Bronchial epithelial cell (primary cell): ENCODE measurements at regions not wholly inside any gene's neighbourhood (a gene's known extent, or its start where the extent isn't known, plus 50 kb on each side); places are given as distances from the start of the nearest gene placed in this dataset.

ENCODE experiments used
- DNase-seq: peaks from one replicate; pipeline ENCODE4 v3.0.0-alpha.2; 2010; ENCODE audit warnings: low read depth
- FAIRE-seq: peaks from 2 replicates; lab custom pipeline; 2011; peaks lifted over from hg19 to GRCh38; lab: Jason Lieb, UNC
- H3K27me3 ChIP-seq: 2 replicates; pipeline ENCODE4 v1.5.1; 2011; ENCODE audit warnings: low read length; ENCODE audit not compliant: control insufficient read depth, insufficient read depth
- H3K36me3 ChIP-seq: 2 replicates; pipeline ENCODE4 v1.5.1; 2011; ENCODE audit warnings: low read length; ENCODE audit not compliant: control insufficient read depth, insufficient read depth
- H3K4me3 ChIP-seq: 2 replicates; pipeline ENCODE4 v1.5.1; 2011; ENCODE audit warnings: mild to moderate bottlenecking, low read depth, low read length, control low read depth
- TF ChIP-seq, protein P1 (sequence below): IDR thresholded peaks from 2 replicates; pipeline ENCODE4 v1.5.1; 2011; ENCODE audit warnings: mild to moderate bottlenecking, moderate library complexity, low read length, control low read depth, inconsistent platforms; ENCODE audit not compliant: insufficient read depth, severe bottlenecking

DNA sequence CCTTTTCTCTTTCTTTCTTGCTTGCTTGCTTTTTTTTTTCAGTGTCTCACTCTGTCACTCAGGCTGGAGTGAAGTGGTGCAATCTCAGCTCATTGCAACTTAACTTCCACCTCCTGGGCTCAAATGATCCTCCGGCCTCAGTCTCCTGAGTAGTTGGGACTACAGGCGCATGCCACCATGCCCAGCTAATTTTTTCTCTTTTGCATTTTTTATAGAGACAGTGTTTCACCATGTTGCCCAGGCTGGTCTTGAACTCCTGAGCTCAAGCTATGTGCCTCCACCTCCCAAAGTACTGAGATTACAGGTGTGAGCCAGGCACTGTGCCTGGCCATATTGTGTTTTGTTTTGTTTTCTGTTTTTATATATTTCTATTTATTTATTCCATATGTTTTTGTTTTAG is 461.0 kb downstream of the ADAMTS20 start:
- Histone ChIP-seq H3K27me3 (no peaks in the 10 kb centered on the region), H3K4me3 (no peak overlapping the region), H3K36me3 (no peaks in the 10 kb centered on the region)
- TF ChIP-seq, protein P1, sequence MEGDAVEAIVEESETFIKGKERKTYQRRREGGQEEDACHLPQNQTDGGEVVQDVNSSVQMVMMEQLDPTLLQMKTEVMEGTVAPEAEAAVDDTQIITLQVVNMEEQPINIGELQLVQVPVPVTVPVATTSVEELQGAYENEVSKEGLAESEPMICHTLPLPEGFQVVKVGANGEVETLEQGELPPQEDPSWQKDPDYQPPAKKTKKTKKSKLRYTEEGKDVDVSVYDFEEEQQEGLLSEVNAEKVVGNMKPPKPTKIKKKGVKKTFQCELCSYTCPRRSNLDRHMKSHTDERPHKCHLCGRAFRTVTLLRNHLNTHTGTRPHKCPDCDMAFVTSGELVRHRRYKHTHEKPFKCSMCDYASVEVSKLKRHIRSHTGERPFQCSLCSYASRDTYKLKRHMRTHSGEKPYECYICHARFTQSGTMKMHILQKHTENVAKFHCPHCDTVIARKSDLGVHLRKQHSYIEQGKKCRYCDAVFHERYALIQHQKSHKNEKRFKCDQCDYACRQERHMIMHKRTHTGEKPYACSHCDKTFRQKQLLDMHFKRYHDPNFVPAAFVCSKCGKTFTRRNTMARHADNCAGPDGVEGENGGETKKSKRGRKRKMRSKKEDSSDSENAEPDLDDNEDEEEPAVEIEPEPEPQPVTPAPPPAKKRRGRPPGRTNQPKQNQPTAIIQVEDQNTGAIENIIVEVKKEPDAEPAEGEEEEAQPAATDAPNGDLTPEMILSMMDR: no peak
- no peak for DNase-seq
- no peak for FAIRE-seq

DNA sequence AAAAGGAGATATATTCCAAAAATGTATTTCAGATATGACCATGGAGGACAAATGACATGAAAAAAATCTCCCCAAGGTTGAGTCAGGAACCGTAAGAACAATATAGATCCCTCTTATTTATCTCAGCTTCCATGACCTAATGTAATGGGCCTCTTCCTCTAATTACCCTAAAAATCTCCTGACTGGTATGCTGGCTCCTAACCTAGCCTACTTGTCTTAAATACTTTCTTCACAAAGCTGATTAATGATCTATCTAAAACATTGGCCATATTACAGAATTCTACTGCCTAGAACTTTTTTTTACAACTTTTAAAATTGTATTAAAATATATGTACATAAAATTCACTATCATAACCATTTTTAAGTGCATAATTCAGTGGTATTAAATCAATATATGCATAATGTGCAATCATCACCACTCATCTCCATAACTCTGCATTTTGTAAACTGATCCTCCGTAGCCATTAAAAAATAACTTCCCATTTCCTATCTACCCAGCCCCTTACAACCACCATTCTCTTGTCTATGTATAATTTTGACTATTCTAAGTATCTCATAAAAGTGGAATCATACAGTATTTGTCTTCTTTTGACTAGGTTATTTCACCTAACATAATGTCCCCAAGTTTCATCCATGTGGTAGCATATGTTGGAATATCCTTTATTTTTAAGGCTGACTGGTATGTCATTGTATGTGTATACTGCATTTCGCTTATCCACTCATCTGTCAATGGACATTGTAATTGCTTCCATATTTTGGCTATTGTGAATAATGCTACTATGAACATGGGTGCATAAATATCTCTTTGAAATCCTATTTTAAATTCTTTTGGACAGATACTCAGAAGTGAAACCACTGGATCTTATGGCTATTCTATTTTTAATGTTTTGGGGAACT is 464.6 kb downstream of the ADAMTS20 start:
- FAIRE-seq: no peak
- H3K36me3 ChIP-seq: no peaks in the 10 kb centered on the region

DNA sequence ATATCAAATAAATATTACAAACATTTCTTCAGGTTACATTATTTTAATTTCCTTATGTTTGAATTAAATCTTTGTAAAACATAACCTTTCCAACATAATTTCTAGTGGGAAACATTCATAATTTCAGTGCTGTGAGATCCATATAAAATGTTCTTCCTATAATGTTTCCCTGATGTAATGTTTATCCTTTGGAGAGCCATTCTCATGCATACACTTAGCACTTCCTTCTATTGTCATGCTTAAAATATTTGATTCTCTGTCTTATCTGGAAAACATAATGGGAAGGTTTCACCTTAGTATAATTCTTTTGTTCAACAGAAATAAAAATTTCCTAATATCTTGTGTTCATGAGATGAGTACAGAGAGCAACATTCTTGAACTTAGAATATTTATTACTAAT is 472.5 kb downstream of the ADAMTS20 start:
- H3K36me3 ChIP-seq: no peaks in the 10 kb centered on the region
- FAIRE-seq: no peak
- no peak overlapping the region for H3K4me3 ChIP-seq
- TF ChIP-seq, protein P1: no peak
- H3K27me3 ChIP-seq: no peaks in the 10 kb centered on the region
- peak; percentile 37 for DNase-seq

More for the DNA sequence above, 464.6 kb downstream of the ADAMTS20 start:
- H3K27me3 ChIP-seq: no peaks in the 10 kb centered on the region
- DNase-seq: no peak
- H3K4me3 ChIP-seq: no peak overlapping the region
- TF ChIP-seq, protein P1: no peak

DNA sequence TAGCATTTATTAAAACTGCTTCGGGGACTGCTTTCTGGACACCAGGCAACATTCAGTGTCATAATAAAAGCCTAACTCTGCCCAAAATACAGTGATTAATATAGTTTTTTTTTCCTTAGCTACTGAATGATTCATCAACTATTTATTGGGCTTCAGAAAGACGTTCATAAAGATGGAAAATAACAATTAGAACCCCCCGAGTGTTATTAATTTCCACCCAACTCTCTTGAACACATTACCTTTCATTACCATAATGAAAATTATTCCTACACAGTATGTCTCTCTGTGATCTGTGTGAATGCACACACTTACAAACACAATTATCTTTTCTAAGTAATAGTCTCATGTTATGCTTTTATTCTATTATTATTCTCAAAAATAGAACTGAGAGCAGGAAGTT is 473.0 kb downstream of the ADAMTS20 start:
- TF ChIP-seq, protein P1: no peak
- Histone ChIP-seq H3K36me3 (no peaks in the 10 kb centered on the region), H3K27me3 (no peaks in the 10 kb centered on the region), H3K4me3 (no peak overlapping the region)
- no peak for FAIRE-seq
- no peak for DNase-seq

DNA sequence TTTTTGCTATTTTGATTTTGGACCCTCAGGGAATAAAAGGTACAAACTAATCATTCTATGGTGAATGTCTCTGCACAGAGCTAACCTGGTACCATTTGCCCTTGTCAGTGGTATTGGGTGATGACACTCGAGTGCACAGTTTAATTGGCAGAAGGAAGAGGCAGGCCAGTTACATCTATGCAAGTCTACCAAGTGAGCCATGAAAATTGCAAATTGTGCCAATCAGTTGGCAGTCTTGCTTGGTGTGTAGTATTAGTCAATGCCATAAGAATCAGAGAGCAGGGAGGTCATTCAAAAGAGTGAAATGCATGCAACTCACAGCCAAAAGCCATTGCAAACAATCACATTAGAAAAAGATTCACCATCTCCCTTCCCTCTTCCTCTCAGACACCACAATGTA is 479.6 kb downstream of the ADAMTS20 start:
- Histone ChIP-seq H3K27me3 (no peaks in the 10 kb centered on the region), H3K4me3 (no peak overlapping the region), H3K36me3 (no peaks in the 10 kb centered on the region)
- TF ChIP-seq, protein P1: no peak
- FAIRE-seq: peak; percentile 28
- DNase-seq: no peak
